SK-N-SH treated with all-trans-retinoic acid at 6 μM for 48 hours (cell line): ENCODE measurements at regions not wholly inside any gene's neighbourhood (a gene's known extent, or its start where the extent isn't known, plus 50 kb on each side); places are given as distances from the start of the nearest gene placed in this dataset.

Experiments
- ATAC-seq: fragments of 200-7000 bp; cut with Tn5 transposase; 3 replicates; pipeline ENCODE4 v1.9.1; 2020; ENCODE audit warnings: mild to moderate bottlenecking, moderate library complexity
- ARNTL ChIP-seq: fragments of 450-650 bp; formaldehyde crosslinking; IDR thresholded peaks from 2 replicates; pipeline ENCODE4 v1.5.0; 2020; ENCODE audit warnings: low read depth, mild to moderate bottlenecking, moderate library complexity, borderline replicate concordance
- BACH2 ChIP-seq: fragments of 250-450 bp; sonication (Bioruptor Pico); IDR thresholded peaks from 2 replicates; pipeline ENCODE4 v1.9.0; 2021; ENCODE audit warnings: mild to moderate bottlenecking, borderline replicate concordance
- CREB5 ChIP-seq: fragments of 250-450 bp; sonication (Bioruptor Pico); IDR thresholded peaks from 2 replicates; pipeline ENCODE4 v1.5.1; 2020; ENCODE audit warnings: low read depth, mild to moderate bottlenecking, moderate library complexity
- CSDC2 ChIP-seq: fragments of 250-450 bp; sonication (Bioruptor Pico); IDR thresholded peaks from 2 replicates; pipeline ENCODE4 v1.5.0; 2020; ENCODE audit warnings: mild to moderate bottlenecking, moderate library complexity
- CSRNP3 ChIP-seq: fragments of 250-450 bp; sonication (Bioruptor Pico); IDR thresholded peaks from 2 replicates; pipeline ENCODE4 v1.5.1; 2021; ENCODE audit warnings: mild to moderate bottlenecking, moderate library complexity
- ESRRG ChIP-seq: fragments of 250-450 bp; sonication (Bioruptor Pico); IDR thresholded peaks from 2 replicates; pipeline ENCODE4 v1.6.1; 2021; ENCODE audit warnings: mild to moderate bottlenecking
- GLIS3 ChIP-seq: fragments of 250-450 bp; sonication (Bioruptor Pico); IDR thresholded peaks from 2 replicates; pipeline ENCODE4 v1.5.0; 2020; ENCODE audit warnings: mild to moderate bottlenecking, moderate library complexity
- ISL1 ChIP-seq: fragments of 250-450 bp; sonication (Bioruptor Pico); IDR thresholded peaks from 2 replicates; pipeline ENCODE4 v2.1.2; 2022; ENCODE audit warnings: mild to moderate bottlenecking, moderate library complexity
- OSR1 ChIP-seq: fragments of 250-450 bp; sonication (Bioruptor Pico); IDR thresholded peaks from 2 replicates; pipeline ENCODE4 v1.8.0; 2022; ENCODE audit warnings: moderate library complexity, mild to moderate bottlenecking, inconsistent platforms
- PPARA ChIP-seq: fragments of 250-450 bp; sonication (Bioruptor Pico); IDR thresholded peaks from 2 replicates; pipeline ENCODE4 v1.5.0; 2020; ENCODE audit warnings: mild to moderate bottlenecking, borderline replicate concordance
- RARB ChIP-seq: fragments of 250-450 bp; sonication (Bioruptor Pico); IDR thresholded peaks from 2 replicates; pipeline ENCODE4 v1.8.0; 2021; ENCODE audit warnings: mild to moderate bottlenecking, moderate library complexity
- SNAI2 ChIP-seq: fragments of 250-450 bp; sonication (Bioruptor Pico); IDR thresholded peaks from 2 replicates; pipeline ENCODE4 v1.5.0; 2020; ENCODE audit warnings: mild to moderate bottlenecking, moderate library complexity
- TCF4 ChIP-seq: fragments of 250-450 bp; sonication (Bioruptor Pico); IDR thresholded peaks from 2 replicates; pipeline ENCODE4 v1.8.0; 2021; ENCODE audit warnings: mild to moderate bottlenecking, moderate library complexity, borderline replicate concordance
- TSHZ2 ChIP-seq: fragments of 250-450 bp; sonication (Bioruptor Pico); IDR thresholded peaks from 2 replicates; pipeline ENCODE4 v1.5.0; 2020; ENCODE audit warnings: mild to moderate bottlenecking, moderate library complexity
- ZC3H10 ChIP-seq: fragments of 250-450 bp; sonication (Bioruptor Pico); IDR thresholded peaks from 2 replicates; pipeline ENCODE4 v1.5.1; 2021; ENCODE audit warnings: mild to moderate bottlenecking, moderate library complexity
- ZFP3 ChIP-seq: fragments of 250-450 bp; sonication (Bioruptor Pico); IDR thresholded peaks from 2 replicates; pipeline ENCODE4 v1.5.0; 2020; ENCODE audit warnings: mild to moderate bottlenecking, moderate library complexity
- ZFP30 ChIP-seq: fragments of 450-650 bp; formaldehyde crosslinking; IDR thresholded peaks from 2 replicates; pipeline ENCODE4 v1.5.0; 2022; ENCODE audit warnings: mild to moderate bottlenecking, moderate library complexity
- ZNF565 ChIP-seq: fragments of 450-650 bp; formaldehyde crosslinking; conservative IDR thresholded peaks from 2 replicates; pipeline ENCODE4 v1.5.0; 2020; ENCODE audit warnings: low read depth, mild to moderate bottlenecking, moderate library complexity
- ZNF8 ChIP-seq: fragments of 450-650 bp; formaldehyde crosslinking; IDR thresholded peaks from 2 replicates; pipeline ENCODE4 v1.5.0; 2020; ENCODE audit warnings: mild to moderate bottlenecking, moderate library complexity
- TF ChIP-seq, protein P1 (sequence below): fragments of 250-450 bp; sonication (Bioruptor Pico); IDR thresholded peaks from 2 replicates; pipeline ENCODE4 v1.8.0; 2020; ENCODE audit warnings: mild to moderate bottlenecking, moderate library complexity, borderline replicate concordance
- TF ChIP-seq, protein P2 (sequence below): fragments of 250-450 bp; sonication (Bioruptor Pico); IDR thresholded peaks from 2 replicates; pipeline ENCODE4 v1.8.0; 2021; ENCODE audit warnings: low read depth, mild to moderate bottlenecking, moderate library complexity, borderline replicate concordance

GRCh38 chr15:69657626-69658025 is 205.0 kb downstream of the RPLP1 start:
- TF ChIP-seq RARB: no peak
- no peak for ATAC-seq

- TF ChIP-seq ZC3H10 (CRISPR knock-in tag) (no peak), OSR1 (CRISPR knock-in tag) (no peak), CSRNP3 (CRISPR knock-in tag) (no peak), BACH2 (CRISPR knock-in tag) (no peak), ZNF8 (CRISPR knock-in tag) (no peak), GLIS3 (CRISPR knock-in tag) (no peak)
- TF ChIP-seq, protein P1, sequence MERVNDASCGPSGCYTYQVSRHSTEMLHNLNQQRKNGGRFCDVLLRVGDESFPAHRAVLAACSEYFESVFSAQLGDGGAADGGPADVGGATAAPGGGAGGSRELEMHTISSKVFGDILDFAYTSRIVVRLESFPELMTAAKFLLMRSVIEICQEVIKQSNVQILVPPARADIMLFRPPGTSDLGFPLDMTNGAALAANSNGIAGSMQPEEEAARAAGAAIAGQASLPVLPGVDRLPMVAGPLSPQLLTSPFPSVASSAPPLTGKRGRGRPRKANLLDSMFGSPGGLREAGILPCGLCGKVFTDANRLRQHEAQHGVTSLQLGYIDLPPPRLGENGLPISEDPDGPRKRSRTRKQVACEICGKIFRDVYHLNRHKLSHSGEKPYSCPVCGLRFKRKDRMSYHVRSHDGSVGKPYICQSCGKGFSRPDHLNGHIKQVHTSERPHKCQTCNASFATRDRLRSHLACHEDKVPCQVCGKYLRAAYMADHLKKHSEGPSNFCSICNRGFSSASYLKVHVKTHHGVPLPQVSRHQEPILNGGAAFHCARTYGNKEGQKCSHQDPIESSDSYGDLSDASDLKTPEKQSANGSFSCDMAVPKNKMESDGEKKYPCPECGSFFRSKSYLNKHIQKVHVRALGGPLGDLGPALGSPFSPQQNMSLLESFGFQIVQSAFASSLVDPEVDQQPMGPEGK (CRISPR knock-in tag): no peak
- TF ChIP-seq, protein P2, sequence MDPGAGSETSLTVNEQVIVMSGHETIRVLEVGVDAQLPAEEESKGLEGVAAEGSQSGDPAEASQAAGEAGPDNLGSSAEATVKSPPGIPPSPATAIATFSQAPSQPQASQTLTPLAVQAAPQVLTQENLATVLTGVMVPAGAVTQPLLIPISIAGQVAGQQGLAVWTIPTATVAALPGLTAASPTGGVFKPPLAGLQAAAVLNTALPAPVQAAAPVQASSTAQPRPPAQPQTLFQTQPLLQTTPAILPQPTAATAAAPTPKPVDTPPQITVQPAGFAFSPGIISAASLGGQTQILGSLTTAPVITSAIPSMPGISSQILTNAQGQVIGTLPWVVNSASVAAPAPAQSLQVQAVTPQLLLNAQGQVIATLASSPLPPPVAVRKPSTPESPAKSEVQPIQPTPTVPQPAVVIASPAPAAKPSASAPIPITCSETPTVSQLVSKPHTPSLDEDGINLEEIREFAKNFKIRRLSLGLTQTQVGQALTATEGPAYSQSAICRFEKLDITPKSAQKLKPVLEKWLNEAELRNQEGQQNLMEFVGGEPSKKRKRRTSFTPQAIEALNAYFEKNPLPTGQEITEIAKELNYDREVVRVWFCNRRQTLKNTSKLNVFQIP (CRISPR knock-in tag): no peak
- ATAC-seq: no peak
These were observed 205.9 kb downstream of the RPLP1 start for GRCh38 chr15:69658411-69658945.

- ATAC-seq: no peak
- no peak for TF ChIP-seq TSHZ2 (CRISPR knock-in tag)
- no peak for TF ChIP-seq ESRRG (CRISPR knock-in tag)
- TF ChIP-seq, protein P1 (CRISPR knock-in tag): no peak
- no peak for TF ChIP-seq CREB5 (CRISPR knock-in tag)
- TF ChIP-seq ZFP30: no peak
- no peak for TF ChIP-seq ZNF8 (CRISPR knock-in tag)
- TF ChIP-seq PPARA (CRISPR knock-in tag): no peak
- TF ChIP-seq ZC3H10 (CRISPR knock-in tag): no peak
- no peak for TF ChIP-seq ISL1
- no peak for TF ChIP-seq TCF4
- TF ChIP-seq OSR1 (CRISPR knock-in tag): no peak
- no peak for TF ChIP-seq RARB
- no peak for TF ChIP-seq ARNTL (CRISPR knock-in tag)
- TF ChIP-seq CSRNP3 (CRISPR knock-in tag): no peak
- no peak for TF ChIP-seq CSDC2 (CRISPR knock-in tag)
- TF ChIP-seq ZFP3 (CRISPR knock-in tag): no peak
- TF ChIP-seq BACH2 (CRISPR knock-in tag): no peak
- TF ChIP-seq ZNF565 (CRISPR knock-in tag): no peak
- no peak for TF ChIP-seq SNAI2 (CRISPR knock-in tag)
- TF ChIP-seq, all 23 proteins: peak for 0
These were observed 206.9 kb downstream of the RPLP1 start for GRCh38 chr15:69659454-69660050.
